ENCODE measurements at regions not wholly inside any gene's neighbourhood (a gene's known extent, or its start where the extent isn't known, plus 50 kb on each side); places are given as distances from the start of the nearest gene placed in this dataset.

GRCh38 chr12:131346555-131347344 is 364.1 kb upstream of the SFSWAP start:
- POLR2A ChIA-PET: no interaction called here
- Mint-ChIP-seq H3K4me1 (ENCODE audit: insufficient read depth, unreplicated experiment) (no peaks in the 10 kb centered on the region), H3K9me3 (ENCODE audit: unreplicated experiment) (no peaks in the 10 kb centered on the region), H3K27me3 (ENCODE audit: insufficient read depth, unreplicated experiment) (peaks cover 38% of the 10 kb centered on the region), H3K4me3 (ENCODE audit: unreplicated experiment) (no peak overlapping the region), H3K27ac (ENCODE audit: low read depth, unreplicated experiment) (no peak overlapping the region), H3K36me3 (ENCODE audit: insufficient read depth, unreplicated experiment) (no peaks in the 10 kb centered on the region)
- no TSS peak for BruUV-seq (replicated peaks)
- DNase-seq (ENCODE audit: unreplicated experiment): no peak
- intact Hi-C loops (cut with micrococcal nuclease): no loop called here
- CTCF ChIA-PET: no interaction called here
- no peak for TF ChIP-seq CTCF (IDR thresholded peaks at IDR 0.05; ENCODE audit: unreplicated experiment)

DNA sequence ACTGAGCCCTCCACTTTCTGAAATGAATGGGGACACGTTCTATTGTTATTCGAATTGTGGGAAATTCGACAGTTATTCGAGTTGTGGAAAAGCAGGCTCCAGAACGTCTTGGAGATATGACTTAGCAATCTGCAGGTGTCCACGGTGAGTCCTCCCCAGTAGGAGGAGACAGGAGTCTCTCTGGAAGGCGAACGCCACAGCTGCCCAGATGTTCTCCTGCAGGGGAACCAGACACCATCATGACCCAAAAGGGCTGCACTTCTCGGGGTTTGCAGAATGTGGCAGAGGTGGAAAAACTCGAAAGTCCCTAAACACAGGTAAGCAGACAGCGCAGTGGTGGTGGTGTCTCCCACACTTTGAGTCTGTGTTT is 363.6 kb upstream of the SFSWAP start:
- Mint-ChIP-seq H3K4me1 (ENCODE audit: insufficient read depth, unreplicated experiment) (no peaks in the 10 kb centered on the region), H3K9me3 (ENCODE audit: unreplicated experiment) (no peaks in the 10 kb centered on the region), H3K27me3 (ENCODE audit: insufficient read depth, unreplicated experiment) (peaks cover 38% of the 10 kb centered on the region), H3K27ac (ENCODE audit: low read depth, unreplicated experiment) (no peak overlapping the region), H3K4me3 (ENCODE audit: unreplicated experiment) (no peak overlapping the region), H3K36me3 (ENCODE audit: insufficient read depth, unreplicated experiment) (no peaks in the 10 kb centered on the region)
- no peak for TF ChIP-seq CTCF (IDR thresholded peaks at IDR 0.05; ENCODE audit: unreplicated experiment)
- intact Hi-C loops (cut with micrococcal nuclease): no loop called here
- DNase-seq (ENCODE audit: unreplicated experiment): no peak
- no TSS peak for BruUV-seq (replicated peaks)
- ChIA-PET POLR2A (no interaction called here), CTCF (no interaction called here)

DNA sequence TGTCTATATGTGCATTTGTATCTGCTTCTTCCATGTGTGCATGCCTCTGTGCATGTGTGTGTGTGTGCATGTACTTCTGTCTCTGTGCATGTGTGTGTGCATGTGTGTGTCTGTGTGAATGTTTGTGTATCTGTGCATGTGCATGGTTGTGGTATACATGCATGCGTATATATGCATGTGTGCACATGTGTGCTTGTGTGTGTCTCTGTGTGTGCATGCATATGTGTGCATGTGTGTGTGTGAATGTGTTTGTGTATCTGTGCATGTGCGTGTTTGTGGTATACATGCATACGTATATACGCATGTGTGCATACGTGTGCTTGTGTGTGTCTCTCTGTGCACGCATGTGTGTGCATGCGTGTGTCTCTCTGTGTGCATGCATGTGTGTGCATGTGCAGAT is 363.2 kb upstream of the SFSWAP start:
- intact Hi-C loops (cut with micrococcal nuclease): no loop called here
- Mint-ChIP-seq H3K4me1 (ENCODE audit: insufficient read depth, unreplicated experiment) (no peaks in the 10 kb centered on the region), H3K27ac (ENCODE audit: low read depth, unreplicated experiment) (no peak overlapping the region), H3K36me3 (ENCODE audit: insufficient read depth, unreplicated experiment) (no peaks in the 10 kb centered on the region), H3K27me3 (ENCODE audit: insufficient read depth, unreplicated experiment) (peaks cover 38% of the 10 kb centered on the region), H3K4me3 (ENCODE audit: unreplicated experiment) (no peak overlapping the region), H3K9me3 (ENCODE audit: unreplicated experiment) (no peaks in the 10 kb centered on the region)
- no peak for TF ChIP-seq CTCF (IDR thresholded peaks at IDR 0.05; ENCODE audit: unreplicated experiment)
- no TSS peak for BruUV-seq (replicated peaks)
- POLR2A ChIA-PET: no interaction called here
- CTCF ChIA-PET: no interaction called here
- DNase-seq (ENCODE audit: unreplicated experiment): no peak

GRCh38 chr12:131348231-131348630 is 362.7 kb upstream of the SFSWAP start:
- no peak for TF ChIP-seq CTCF (IDR thresholded peaks at IDR 0.05; ENCODE audit: unreplicated experiment)
- no peaks in the 10 kb centered on the region for H3K9me3 Mint-ChIP-seq (ENCODE audit: unreplicated experiment)
- H3K4me3 Mint-ChIP-seq (ENCODE audit: unreplicated experiment): no peak overlapping the region
- ChIA-PET POLR2A (no interaction called here), CTCF (no interaction called here)
- intact Hi-C loops (cut with micrococcal nuclease): no loop called here
- BruUV-seq (replicated peaks): no TSS peak
- H3K27me3 Mint-ChIP-seq (ENCODE audit: insufficient read depth, unreplicated experiment): peaks cover 38% of the 10 kb centered on the region
- H3K36me3 Mint-ChIP-seq (ENCODE audit: insufficient read depth, unreplicated experiment): no peaks in the 10 kb centered on the region
- no peak for DNase-seq (ENCODE audit: unreplicated experiment)
- H3K4me1 Mint-ChIP-seq (ENCODE audit: insufficient read depth, unreplicated experiment): no peaks in the 10 kb centered on the region
- no peak overlapping the region for H3K27ac Mint-ChIP-seq (ENCODE audit: low read depth, unreplicated experiment)

Data from MCF 10A (cell line).